IMR-90 (cell line): ENCODE measurements at regions not wholly inside any gene's neighbourhood (a gene's known extent, or its start where the extent isn't known, plus 50 kb on each side); places are given as distances from the start of the nearest gene placed in this dataset.

Experiments used
- CEBPB ChIP-seq: IDR thresholded peaks from 2 replicates; pipeline ENCODE4 v1.6.1; 2012; ENCODE audit warnings: low read depth, low read length, improper control_type of control experiment
- MAFK ChIP-seq: IDR thresholded peaks from 2 replicates; pipeline ENCODE4 v1.6.1; 2012; ENCODE audit warnings: low read depth, low read length, improper control_type of control experiment
- POLR2A ChIP-seq: IDR thresholded peaks from 2 replicates; pipeline ENCODE4 v1.6.1; 2012; ENCODE audit warnings: mild to moderate bottlenecking, low read depth, low read length
- RAD21 ChIP-seq: IDR thresholded peaks from 2 replicates; pipeline ENCODE4 v1.6.1; 2012; ENCODE audit warnings: low read length, improper control_type of control experiment
- TF ChIP-seq, protein P1 (sequence below): conservative IDR thresholded peaks from 2 replicates; pipeline ENCODE4 v1.5.1; 2012; ENCODE audit warnings: mild to moderate bottlenecking, low read depth, low read length, improper control_type of control experiment

DNA sequence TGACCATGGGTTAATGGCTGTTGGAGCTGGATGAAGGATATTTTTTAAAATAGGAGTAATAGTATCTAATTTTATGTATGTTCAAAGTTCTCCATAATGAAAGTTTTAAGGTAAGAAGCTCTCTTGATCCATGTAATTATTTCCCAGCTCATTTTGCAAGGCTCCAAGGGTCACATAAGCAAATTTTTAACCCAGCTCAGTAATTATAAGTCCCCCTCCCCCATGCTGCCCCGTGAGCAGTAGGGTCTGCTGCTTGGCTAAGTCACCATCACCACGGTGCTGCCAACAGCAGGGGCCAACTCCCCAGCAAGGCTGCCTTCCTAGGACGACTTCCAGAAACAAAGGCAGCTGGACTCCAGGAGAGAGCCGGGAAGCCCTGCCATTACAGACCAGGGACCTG is 340.0 kb downstream of the FBXW7 start:
- TF ChIP-seq, protein P1, sequence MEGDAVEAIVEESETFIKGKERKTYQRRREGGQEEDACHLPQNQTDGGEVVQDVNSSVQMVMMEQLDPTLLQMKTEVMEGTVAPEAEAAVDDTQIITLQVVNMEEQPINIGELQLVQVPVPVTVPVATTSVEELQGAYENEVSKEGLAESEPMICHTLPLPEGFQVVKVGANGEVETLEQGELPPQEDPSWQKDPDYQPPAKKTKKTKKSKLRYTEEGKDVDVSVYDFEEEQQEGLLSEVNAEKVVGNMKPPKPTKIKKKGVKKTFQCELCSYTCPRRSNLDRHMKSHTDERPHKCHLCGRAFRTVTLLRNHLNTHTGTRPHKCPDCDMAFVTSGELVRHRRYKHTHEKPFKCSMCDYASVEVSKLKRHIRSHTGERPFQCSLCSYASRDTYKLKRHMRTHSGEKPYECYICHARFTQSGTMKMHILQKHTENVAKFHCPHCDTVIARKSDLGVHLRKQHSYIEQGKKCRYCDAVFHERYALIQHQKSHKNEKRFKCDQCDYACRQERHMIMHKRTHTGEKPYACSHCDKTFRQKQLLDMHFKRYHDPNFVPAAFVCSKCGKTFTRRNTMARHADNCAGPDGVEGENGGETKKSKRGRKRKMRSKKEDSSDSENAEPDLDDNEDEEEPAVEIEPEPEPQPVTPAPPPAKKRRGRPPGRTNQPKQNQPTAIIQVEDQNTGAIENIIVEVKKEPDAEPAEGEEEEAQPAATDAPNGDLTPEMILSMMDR = no peak
- TF ChIP-seq CEBPB (no peak), POLR2A (no peak), RAD21 (no peak), MAFK (no peak)
